ENCODE measurements at regions not wholly inside any gene's neighbourhood (a gene's known extent, or its start where the extent isn't known, plus 50 kb on each side); places are given as distances from the start of the nearest gene placed in this dataset.
"Not testable (repeated sequence)": the region's sequence is repeated elsewhere in the genome, so short reads cannot be mapped to it uniquely, and the experiment has no call there.

GRCh38 chr1:148310807-148311206 lies 158.7 kb upstream of the NBPF11 start:
- H3K36me3 Mint-ChIP-seq (ENCODE audit: insufficient read depth in 2 of 2): peaks cover 7% of the 10 kb centered on the region in 2 donors
- no peak overlapping the region for H3K4me3 Mint-ChIP-seq
- peaks cover 63% of the 10 kb centered on the region for H3K27me3 Mint-ChIP-seq (ENCODE audit: low read depth)

GRCh38 chr1:148309940-148310500 lies 157.9 kb upstream of the NBPF11 start:
- Mint-ChIP-seq H3K27ac (no peak overlapping the region), H3K27me3 (ENCODE audit: low read depth) (peaks cover 67% of the 10 kb centered on the region), H3K4me1 (ENCODE audit: low read depth) (peaks cover 22% of the 10 kb centered on the region), H3K36me3 (ENCODE audit: insufficient read depth in 2 of 2) (peaks cover 8 to 9% of the 10 kb centered on the region in 2 donors), H3K9me3 (peaks cover 4 to 7% of the 10 kb centered on the region in 2 donors), H3K4me3 (no peak overlapping the region)
- no peak for DNase-seq
- ATAC-seq (replicated peaks in 1 of 2): no peak

More at GRCh38 chr1:148310807-148311206, 158.7 kb upstream of the NBPF11 start:
- Mint-ChIP-seq H3K9me3 (peaks cover 4 to 7% of the 10 kb centered on the region in 2 donors), H3K4me1 (ENCODE audit: low read depth) (peaks cover 22% of the 10 kb centered on the region), H3K27ac (no peak overlapping the region)
- DNase-seq (no peak), ATAC-seq (replicated peaks in 1 of 2) (no peak)

- Mint-ChIP-seq H3K9me3 (peaks cover 4 to 7% of the 10 kb centered on the region in 2 donors), H3K27ac (no peak overlapping the region), H3K27me3 (ENCODE audit: low read depth) (peaks cover 72% of the 10 kb centered on the region), H3K36me3 (ENCODE audit: insufficient read depth in 2 of 2) (peaks cover 9 to 10% of the 10 kb centered on the region in 2 donors), H3K4me1 (ENCODE audit: low read depth) (peaks cover 27% of the 10 kb centered on the region), H3K4me3 (no peak overlapping the region)
- ATAC-seq (replicated peaks in 1 of 2) (no peak), DNase-seq (no peak)
Observed at GRCh38 chr1:148308832-148309458, 156.9 kb upstream of the NBPF11 start.

GRCh38 chr1:148307583-148308185 lies 155.6 kb upstream of the NBPF11 start:
- no peak overlapping the region for H3K4me3 Mint-ChIP-seq
- peaks cover 35% of the 10 kb centered on the region for H3K4me1 Mint-ChIP-seq (ENCODE audit: low read depth)
- peaks cover 69% of the 10 kb centered on the region for H3K27me3 Mint-ChIP-seq (ENCODE audit: low read depth)
- H3K36me3 Mint-ChIP-seq (ENCODE audit: insufficient read depth in 2 of 2): peaks cover 10% of the 10 kb centered on the region in 2 donors
- H3K27ac Mint-ChIP-seq: no peak overlapping the region
- ATAC-seq (replicated peaks in 1 of 2): no peak
- peaks cover 4 to 7% of the 10 kb centered on the region in 2 donors for H3K9me3 Mint-ChIP-seq
- no peak for DNase-seq

- peak overlapping the region; percentile 55 for H3K27ac Mint-ChIP-seq
- not testable (repeated sequence) for ATAC-seq (replicated peaks in 1 of 2); H3K36me3 Mint-ChIP-seq (ENCODE audit: insufficient read depth in 2 of 2); DNase-seq; H3K9me3 Mint-ChIP-seq
- peaks cover 30% of the 10 kb centered on the region for H3K4me1 Mint-ChIP-seq (ENCODE audit: low read depth)
- H3K27me3 Mint-ChIP-seq (ENCODE audit: low read depth): peaks cover 45% of the 10 kb centered on the region
- H3K4me3 Mint-ChIP-seq: peak overlapping the region; percentile 92 to 95
Observed at GRCh38 chr1:148304935-148305334, 152.9 kb upstream of the NBPF11 start.

- H3K27ac Mint-ChIP-seq: peak overlapping the region; percentile 94
- peaks cover 32% of the 10 kb centered on the region for H3K27me3 Mint-ChIP-seq (ENCODE audit: low read depth)
- not testable (repeated sequence) for H3K36me3 Mint-ChIP-seq (ENCODE audit: insufficient read depth in 2 of 2); H3K9me3 Mint-ChIP-seq
- DNase-seq (peak; percentile 72 to 76), ATAC-seq (replicated peaks in 1 of 2) (peak; percentile 80 to 85)
- peaks cover 30% of the 10 kb centered on the region for H3K4me1 Mint-ChIP-seq (ENCODE audit: low read depth)
- H3K4me3 Mint-ChIP-seq: peak overlapping the region; percentile 92 to 95
Observed at GRCh38 chr1:148302586-148303364, 150.7 kb upstream of the NBPF11 start.

GRCh38 chr1:148297852-148298251 lies 145.8 kb upstream of the NBPF11 start:
- H3K27ac Mint-ChIP-seq; H3K4me3 Mint-ChIP-seq; H3K9me3 Mint-ChIP-seq; ATAC-seq (replicated peaks in 1 of 2); DNase-seq; H3K27me3 Mint-ChIP-seq (ENCODE audit: low read depth); H3K4me1 Mint-ChIP-seq (ENCODE audit: low read depth); H3K36me3 Mint-ChIP-seq (ENCODE audit: insufficient read depth in 2 of 2): not testable (repeated sequence)

- H3K27me3 Mint-ChIP-seq (ENCODE audit: low read depth): peaks cover 8% of the 10 kb centered on the region
- H3K36me3 Mint-ChIP-seq (ENCODE audit: insufficient read depth in 2 of 2): peaks cover 0 to 2% of the 10 kb centered on the region in 2 donors
- ATAC-seq (replicated peaks in 1 of 2) (no peak), DNase-seq (no peak)
- H3K4me3 Mint-ChIP-seq: no peak overlapping the region
- H3K27ac Mint-ChIP-seq: no peak overlapping the region
- H3K9me3 Mint-ChIP-seq: no peaks in the 10 kb centered on the region
- H3K4me1 Mint-ChIP-seq (ENCODE audit: low read depth): peaks cover 11% of the 10 kb centered on the region
Observed at GRCh38 chr1:148296511-148296910, 144.4 kb upstream of the NBPF11 start.

GRCh38 chr1:148294116-148294807 lies 142.2 kb upstream of the NBPF11 start:
- Mint-ChIP-seq H3K9me3 (no peaks in the 10 kb centered on the region), H3K36me3 (ENCODE audit: insufficient read depth in 2 of 2) (peaks cover 0 to 2% of the 10 kb centered on the region in 2 donors), H3K4me3 (no peak overlapping the region), H3K4me1 (ENCODE audit: low read depth) (peaks cover 11% of the 10 kb centered on the region), H3K27me3 (ENCODE audit: low read depth) (peaks cover 15% of the 10 kb centered on the region), H3K27ac (no peak overlapping the region)
- DNase-seq (no peak), ATAC-seq (replicated peaks in 1 of 2) (no peak)

GRCh38 chr1:148293651-148294050 lies 141.6 kb upstream of the NBPF11 start:
- Mint-ChIP-seq H3K9me3 (no peaks in the 10 kb centered on the region), H3K4me3 (no peak overlapping the region), H3K27ac (no peak overlapping the region), H3K27me3 (ENCODE audit: low read depth) (peaks cover 15% of the 10 kb centered on the region), H3K36me3 (ENCODE audit: insufficient read depth in 2 of 2) (peaks cover 0 to 2% of the 10 kb centered on the region in 2 donors), H3K4me1 (ENCODE audit: low read depth) (peaks cover 11% of the 10 kb centered on the region)
- DNase-seq (no peak), ATAC-seq (replicated peaks in 1 of 2) (no peak)

- Mint-ChIP-seq H3K4me3 (peak overlapping the region in 1 of 2 donors; percentile 24), H3K27me3 (ENCODE audit: low read depth) (peaks cover 15% of the 10 kb centered on the region), H3K27ac (no peak overlapping the region), H3K4me1 (ENCODE audit: low read depth) (peaks cover 11% of the 10 kb centered on the region), H3K9me3 (no peaks in the 10 kb centered on the region), H3K36me3 (ENCODE audit: insufficient read depth in 2 of 2) (peaks cover 0 to 2% of the 10 kb centered on the region in 2 donors)
- ATAC-seq (replicated peaks in 1 of 2) (peak; percentile 32 to 82), DNase-seq (no peak)
Observed at GRCh38 chr1:148292915-148293314, 140.8 kb upstream of the NBPF11 start.

- Mint-ChIP-seq H3K4me1 (ENCODE audit: low read depth) (peaks cover 11% of the 10 kb centered on the region), H3K9me3 (no peaks in the 10 kb centered on the region), H3K36me3 (ENCODE audit: insufficient read depth in 2 of 2) (peaks cover 0 to 2% of the 10 kb centered on the region in 2 donors), H3K27ac (no peak overlapping the region), H3K4me3 (no peak overlapping the region), H3K27me3 (ENCODE audit: low read depth) (peaks cover 32% of the 10 kb centered on the region)
- DNase-seq: no peak
- ATAC-seq (replicated peaks in 1 of 2): no peak
Observed at GRCh38 chr1:148290881-148291280, 138.8 kb upstream of the NBPF11 start.
